ENCODE measurements at regions not wholly inside any gene's neighbourhood (a gene's known extent, or its start where the extent isn't known, plus 50 kb on each side); places are given as distances from the start of the nearest gene placed in this dataset.
"Not testable (repeated sequence)": the region's sequence is repeated elsewhere in the genome, so short reads cannot be mapped to it uniquely, and the experiment has no call there.

DNA sequence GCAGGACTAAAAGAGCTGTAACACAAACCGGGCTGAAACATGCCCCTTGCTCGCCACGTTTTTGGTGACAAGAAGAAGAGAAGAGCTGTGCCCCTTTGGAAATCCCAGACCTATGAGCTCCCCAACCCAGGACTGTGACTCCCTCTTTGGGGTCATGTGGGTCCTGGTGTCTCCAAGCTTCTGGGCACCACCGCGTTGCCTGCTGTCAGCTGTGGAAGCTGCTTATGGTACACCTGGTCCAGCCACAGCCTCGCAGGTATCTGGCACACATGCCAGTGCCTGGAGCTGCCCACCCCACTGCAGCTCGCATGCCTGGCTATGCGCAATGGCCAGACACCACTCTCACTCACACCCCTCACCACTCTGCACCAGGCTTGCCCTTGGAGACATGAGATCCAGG lies 171.8 kb downstream of the MATN1 start:
- no peak for ATAC-seq
- TF ChIP-seq, protein P1, sequence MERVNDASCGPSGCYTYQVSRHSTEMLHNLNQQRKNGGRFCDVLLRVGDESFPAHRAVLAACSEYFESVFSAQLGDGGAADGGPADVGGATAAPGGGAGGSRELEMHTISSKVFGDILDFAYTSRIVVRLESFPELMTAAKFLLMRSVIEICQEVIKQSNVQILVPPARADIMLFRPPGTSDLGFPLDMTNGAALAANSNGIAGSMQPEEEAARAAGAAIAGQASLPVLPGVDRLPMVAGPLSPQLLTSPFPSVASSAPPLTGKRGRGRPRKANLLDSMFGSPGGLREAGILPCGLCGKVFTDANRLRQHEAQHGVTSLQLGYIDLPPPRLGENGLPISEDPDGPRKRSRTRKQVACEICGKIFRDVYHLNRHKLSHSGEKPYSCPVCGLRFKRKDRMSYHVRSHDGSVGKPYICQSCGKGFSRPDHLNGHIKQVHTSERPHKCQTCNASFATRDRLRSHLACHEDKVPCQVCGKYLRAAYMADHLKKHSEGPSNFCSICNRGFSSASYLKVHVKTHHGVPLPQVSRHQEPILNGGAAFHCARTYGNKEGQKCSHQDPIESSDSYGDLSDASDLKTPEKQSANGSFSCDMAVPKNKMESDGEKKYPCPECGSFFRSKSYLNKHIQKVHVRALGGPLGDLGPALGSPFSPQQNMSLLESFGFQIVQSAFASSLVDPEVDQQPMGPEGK (CRISPR knock-in tag; IDR thresholded peaks at IDR 0.05; ENCODE audit: borderline replicate concordance) = no peak
- TF ChIP-seq SNAI2 (CRISPR knock-in tag; IDR thresholded peaks at IDR 0.05) (no peak), ZNF70 (CRISPR knock-in tag; IDR thresholded peaks at IDR 0.05) (no peak), GLIS3 (CRISPR knock-in tag; IDR thresholded peaks at IDR 0.05) (no peak), POU6F1 (CRISPR knock-in tag; IDR thresholded peaks at IDR 0.05; ENCODE audit: borderline replicate concordance, low read depth) (no peak), CSRNP3 (CRISPR knock-in tag; IDR thresholded peaks at IDR 0.05) (no peak), OSR1 (CRISPR knock-in tag; IDR thresholded peaks at IDR 0.05) (no peak), ZC3H10 (CRISPR knock-in tag; IDR thresholded peaks at IDR 0.05) (no peak)

- no peak for TF ChIP-seq OSR1 (CRISPR knock-in tag; IDR thresholded peaks at IDR 0.05)
- no peak for TF ChIP-seq ZFP3 (CRISPR knock-in tag; IDR thresholded peaks at IDR 0.05)
- ATAC-seq = no peak
Observed at GRCh38 chr1:30550365-30551220, 172.8 kb downstream of the MATN1 start.

DNA sequence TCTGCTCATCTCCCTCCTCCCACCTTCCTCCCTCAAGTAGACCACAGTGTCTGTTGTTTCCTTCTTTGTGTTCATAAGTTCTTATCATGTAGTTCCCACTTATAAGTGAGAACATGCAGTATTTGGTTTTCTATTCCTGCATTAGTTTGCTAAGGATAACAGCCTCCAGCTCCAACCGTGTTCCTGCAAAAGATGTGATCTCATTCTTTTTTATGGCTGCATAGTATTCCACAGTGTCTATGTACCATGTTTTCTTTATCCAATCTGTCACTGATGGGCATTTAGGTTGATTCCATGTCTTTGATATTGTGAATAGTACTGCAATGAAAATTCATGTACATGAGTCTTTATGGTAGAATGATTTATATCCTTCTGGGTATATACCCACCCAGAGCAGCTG lies 173.5 kb downstream of the MATN1 start:
- ATAC-seq = not testable (repeated sequence)

GRCh38 chr1:30548294-30548693 lies 175.1 kb downstream of the MATN1 start:
- ATAC-seq = no peak
- no peak for TF ChIP-seq ESRRG (CRISPR knock-in tag; IDR thresholded peaks at IDR 0.05)
- no peak for TF ChIP-seq POU6F1 (CRISPR knock-in tag; IDR thresholded peaks at IDR 0.05; ENCODE audit: borderline replicate concordance, low read depth)
- no peak for TF ChIP-seq OSR1 (CRISPR knock-in tag; IDR thresholded peaks at IDR 0.05)
- no peak for TF ChIP-seq CREB5 (CRISPR knock-in tag; IDR thresholded peaks at IDR 0.05; ENCODE audit: low read depth)
- TF ChIP-seq ZFP3 (CRISPR knock-in tag; IDR thresholded peaks at IDR 0.05) = no peak
- TF ChIP-seq ARNTL (CRISPR knock-in tag; IDR thresholded peaks at IDR 0.05; ENCODE audit: borderline replicate concordance, low read depth) = no peak
- TF ChIP-seq GLIS3 (CRISPR knock-in tag; IDR thresholded peaks at IDR 0.05) = no peak
- TF ChIP-seq, protein P1 (CRISPR knock-in tag; IDR thresholded peaks at IDR 0.05; ENCODE audit: borderline replicate concordance) = no peak
- TF ChIP-seq ZNF565 (CRISPR knock-in tag; conservative IDR thresholded peaks at IDR 0.05; ENCODE audit: low read depth) = no peak
- TF ChIP-seq SNAI2 (CRISPR knock-in tag; IDR thresholded peaks at IDR 0.05) = no peak
- TF ChIP-seq BACH2 (CRISPR knock-in tag; IDR thresholded peaks at IDR 0.05; ENCODE audit: borderline replicate concordance) = no peak
- no peak for TF ChIP-seq CSDC2 (CRISPR knock-in tag; IDR thresholded peaks at IDR 0.05)
- no peak for TF ChIP-seq ZNF8 (CRISPR knock-in tag; IDR thresholded peaks at IDR 0.05)

DNA sequence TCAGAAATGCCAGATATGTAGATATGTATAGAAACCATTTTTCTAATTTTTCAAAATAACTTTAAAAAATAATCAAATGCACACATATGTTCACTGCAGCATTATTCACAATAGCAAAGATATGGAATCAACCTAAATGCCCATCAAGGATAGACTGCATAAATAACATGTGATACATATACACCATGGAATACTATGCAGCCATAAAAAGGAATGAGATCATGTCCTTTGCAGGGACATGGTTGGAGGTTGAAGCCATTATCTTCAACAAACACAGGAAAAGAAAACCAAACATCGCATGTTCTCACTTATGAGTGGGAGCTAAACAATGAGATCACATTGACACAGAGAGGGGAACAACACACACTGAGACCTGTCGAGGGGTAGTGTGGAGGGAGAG lies 176.1 kb downstream of the MATN1 start:
- not testable (repeated sequence) for ATAC-seq
